ENCODE measurements at regions not wholly inside any gene's neighbourhood (a gene's known extent, or its start where the extent isn't known, plus 50 kb on each side); places are given as distances from the start of the nearest gene placed in this dataset.
"Not testable (repeated sequence)": the region's sequence is repeated elsewhere in the genome, so short reads cannot be mapped to it uniquely, and the experiment has no call there.

DNA sequence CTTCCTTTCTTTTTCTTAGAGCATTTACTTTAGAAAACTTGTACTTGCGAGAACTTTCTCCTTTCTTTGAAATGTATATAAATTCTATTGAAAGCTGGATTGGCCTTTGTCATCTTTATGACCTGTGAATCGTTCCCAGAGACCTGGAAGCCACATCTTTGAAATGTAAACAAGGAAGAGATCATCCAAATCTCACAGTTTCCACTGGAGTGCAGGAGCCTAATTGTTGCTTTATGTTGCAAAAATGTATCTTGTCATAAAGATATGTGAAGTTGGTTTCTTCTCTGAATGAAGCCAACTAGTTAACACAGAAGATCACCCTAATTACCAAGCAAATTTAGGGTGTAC lies 1101.8 kb downstream of the TAF11L14 start:
- intact Hi-C loops (cut with DNase I) = no loop called here
- Histone ChIP-seq H3K9me3 (replicated peaks in 1 of 3) (no peaks in the 10 kb centered on the region), H3K4me3 (no peak overlapping the region), H3K36me3 (replicated peaks in 1 of 2) (no peaks in the 10 kb centered on the region), H3K27me3 (no peaks in the 10 kb centered on the region), H3K27ac (no peak overlapping the region), H3K4me1 (replicated peaks in 1 of 2) (no peaks in the 10 kb centered on the region)
- DNase-seq = no peak
- no peak for TF ChIP-seq CTCF (IDR thresholded peaks at IDR 0.05)
- TF ChIP-seq POLR2A (IDR thresholded peaks at IDR 0.05) = no peak
- 56 to 72% (median 69%) methylated on average over 2 of the region's 2 CpGs for WGBS, 4 donors

DNA sequence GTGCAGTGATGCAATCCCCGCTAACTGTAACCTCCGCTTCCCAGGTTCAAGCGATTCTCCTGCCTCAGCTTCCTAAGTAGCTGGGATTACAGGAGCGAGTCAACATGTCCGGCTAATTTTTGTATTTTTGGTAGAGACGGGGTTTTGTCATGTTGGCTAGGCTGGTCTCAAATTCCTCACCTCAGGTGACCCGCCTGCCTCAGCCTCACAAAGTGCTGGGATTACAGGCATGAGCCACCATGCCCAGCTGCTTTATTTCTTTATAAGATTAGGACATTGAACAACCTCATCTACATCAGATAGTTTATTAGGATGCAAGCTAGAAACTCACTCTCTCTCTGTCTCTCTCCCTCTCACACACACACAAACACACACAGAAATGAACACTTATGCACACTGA lies 1102.5 kb downstream of the TAF11L14 start:
- H3K27ac ChIP-seq; H3K4me1 ChIP-seq (replicated peaks in 1 of 2); DNase-seq; H3K9me3 ChIP-seq (replicated peaks in 1 of 3); H3K4me3 ChIP-seq; intact Hi-C loops (cut with DNase I); H3K36me3 ChIP-seq (replicated peaks in 1 of 2); H3K27me3 ChIP-seq: not testable (repeated sequence)
- WGBS, 4 donors = 84 to 88% (median 86%) methylated on average over 7 of the region's 7 CpGs

GRCh38 chr5:18740301-18740700 lies 1106.0 kb downstream of the TAF11L14 start:
- Histone ChIP-seq H3K36me3 (replicated peaks in 1 of 2) (no peaks in the 10 kb centered on the region), H3K4me3 (no peak overlapping the region), H3K27me3 (no peaks in the 10 kb centered on the region), H3K9me3 (replicated peaks in 1 of 3) (no peaks in the 10 kb centered on the region), H3K4me1 (replicated peaks in 1 of 2) (no peaks in the 10 kb centered on the region), H3K27ac (no peak overlapping the region)
- TF ChIP-seq CTCF (IDR thresholded peaks at IDR 0.05) (no peak), POLR2A (IDR thresholded peaks at IDR 0.05) (no peak)
- DNase-seq = no peak
- intact Hi-C loops (cut with DNase I) = no loop called here

DNA sequence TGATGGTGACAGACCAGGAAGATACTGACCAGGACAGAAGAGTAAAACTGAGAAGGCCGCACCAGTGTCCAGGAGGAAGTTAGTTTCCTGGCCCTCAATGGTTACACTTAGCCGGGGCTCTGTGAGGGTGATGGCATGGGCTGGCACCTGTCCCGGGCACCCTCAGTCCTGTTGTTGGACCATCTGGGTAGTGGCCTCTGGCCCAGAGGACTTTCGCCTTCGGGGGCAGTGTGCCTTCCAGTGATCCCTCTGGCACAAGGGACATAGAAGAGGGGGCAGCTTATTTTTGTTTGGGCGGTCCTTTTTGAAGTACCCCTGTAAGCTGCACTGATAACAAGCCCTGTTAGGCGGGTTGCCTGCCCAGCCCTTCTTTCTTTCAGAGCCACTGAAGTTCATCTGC lies 1108.6 kb downstream of the TAF11L14 start:
- intact Hi-C loops (cut with DNase I) = no loop called here
- Histone ChIP-seq H3K4me3 (no peak overlapping the region), H3K27ac (no peak overlapping the region), H3K9me3 (replicated peaks in 1 of 3) (no peaks in the 10 kb centered on the region), H3K4me1 (replicated peaks in 1 of 2) (no peaks in the 10 kb centered on the region), H3K27me3 (no peaks in the 10 kb centered on the region), H3K36me3 (replicated peaks in 1 of 2) (no peaks in the 10 kb centered on the region)
- no peak for DNase-seq
- WGBS, 4 donors = 77 to 92% (median 85%) methylated on average over 5 to 7 of the region's 7 CpGs
- TF ChIP-seq POLR2A (IDR thresholded peaks at IDR 0.05) (no peak), CTCF (IDR thresholded peaks at IDR 0.05) (no peak)

DNA sequence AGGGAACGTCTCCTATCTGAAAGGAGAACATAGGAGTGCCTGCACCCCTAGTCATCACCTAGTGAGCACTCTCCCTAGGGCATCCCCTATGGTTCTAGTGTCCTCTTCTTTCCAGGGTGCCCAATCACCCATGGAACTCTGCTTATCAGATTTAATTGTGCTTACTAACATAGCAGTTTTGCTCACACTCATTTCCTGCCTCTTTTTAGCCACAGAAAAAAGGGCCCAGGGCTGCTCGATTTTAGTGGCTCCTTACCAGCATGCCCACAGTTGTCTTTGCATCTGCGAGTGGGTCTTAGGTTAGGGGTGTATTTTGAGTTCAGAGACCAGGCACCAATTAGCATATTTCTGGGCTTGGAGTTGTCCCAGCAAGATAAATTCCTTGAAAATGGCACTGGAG lies 1110.2 kb downstream of the TAF11L14 start:
- H3K27me3 ChIP-seq = no peaks in the 10 kb centered on the region
- no peak for DNase-seq
- no peaks in the 10 kb centered on the region for H3K36me3 ChIP-seq (replicated peaks in 1 of 2)
- TF ChIP-seq CTCF (IDR thresholded peaks at IDR 0.05) (no peak), POLR2A (IDR thresholded peaks at IDR 0.05) (no peak)
- H3K27ac ChIP-seq = no peak overlapping the region
- no peaks in the 10 kb centered on the region for H3K4me1 ChIP-seq (replicated peaks in 1 of 2)
- intact Hi-C loops (cut with DNase I) = no loop called here
- H3K4me3 ChIP-seq = no peak overlapping the region
- 65 to 92% (median 78%) methylated on average over 3 of the region's 3 CpGs for WGBS, 4 donors
- no peaks in the 10 kb centered on the region for H3K9me3 ChIP-seq (replicated peaks in 1 of 3)

Data from adrenal gland (tissue), 9 donors.